ENCODE measurements at regions not wholly inside any gene's neighbourhood (a gene's known extent, or its start where the extent isn't known, plus 50 kb on each side); places are given as distances from the start of the nearest gene placed in this dataset.

DNA sequence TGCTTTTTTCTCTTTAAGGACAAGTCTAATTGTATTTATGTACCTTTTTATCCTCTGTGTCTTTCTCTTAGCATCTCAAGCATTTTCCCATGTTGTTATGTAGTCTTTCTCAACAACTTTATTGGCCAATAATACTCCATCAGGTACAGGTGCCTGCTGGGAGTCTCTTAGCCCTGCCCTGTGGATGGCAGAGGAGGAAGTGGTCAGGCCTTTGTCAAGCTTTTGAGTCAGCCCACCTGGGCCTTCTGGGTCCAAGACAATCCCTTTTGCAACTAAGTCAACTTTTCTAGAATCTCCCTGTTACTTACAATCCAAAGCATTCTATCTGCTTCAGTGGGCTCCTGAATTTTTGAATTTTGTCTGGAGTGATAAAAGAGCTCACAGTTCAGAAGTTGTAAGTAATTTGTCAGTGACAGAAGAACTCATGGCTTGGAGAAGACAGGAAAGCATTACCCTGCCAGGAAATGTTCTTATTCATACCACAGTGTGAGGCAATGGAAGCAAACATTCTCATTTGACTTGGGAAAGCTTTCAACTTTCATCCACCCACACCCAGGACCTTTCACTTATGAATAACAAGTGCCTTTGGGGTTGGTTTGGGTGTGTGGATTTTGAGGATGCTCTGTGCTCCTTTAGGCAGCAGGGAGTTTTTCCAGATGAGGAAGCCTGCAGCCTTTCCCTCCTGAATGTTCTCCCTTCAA, 200.0 kb upstream of the S1PR3 start:
- TF ChIP-seq, protein P1, sequence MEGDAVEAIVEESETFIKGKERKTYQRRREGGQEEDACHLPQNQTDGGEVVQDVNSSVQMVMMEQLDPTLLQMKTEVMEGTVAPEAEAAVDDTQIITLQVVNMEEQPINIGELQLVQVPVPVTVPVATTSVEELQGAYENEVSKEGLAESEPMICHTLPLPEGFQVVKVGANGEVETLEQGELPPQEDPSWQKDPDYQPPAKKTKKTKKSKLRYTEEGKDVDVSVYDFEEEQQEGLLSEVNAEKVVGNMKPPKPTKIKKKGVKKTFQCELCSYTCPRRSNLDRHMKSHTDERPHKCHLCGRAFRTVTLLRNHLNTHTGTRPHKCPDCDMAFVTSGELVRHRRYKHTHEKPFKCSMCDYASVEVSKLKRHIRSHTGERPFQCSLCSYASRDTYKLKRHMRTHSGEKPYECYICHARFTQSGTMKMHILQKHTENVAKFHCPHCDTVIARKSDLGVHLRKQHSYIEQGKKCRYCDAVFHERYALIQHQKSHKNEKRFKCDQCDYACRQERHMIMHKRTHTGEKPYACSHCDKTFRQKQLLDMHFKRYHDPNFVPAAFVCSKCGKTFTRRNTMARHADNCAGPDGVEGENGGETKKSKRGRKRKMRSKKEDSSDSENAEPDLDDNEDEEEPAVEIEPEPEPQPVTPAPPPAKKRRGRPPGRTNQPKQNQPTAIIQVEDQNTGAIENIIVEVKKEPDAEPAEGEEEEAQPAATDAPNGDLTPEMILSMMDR (IDR thresholded peaks at IDR 0.05) = no peak
- no peak for TF ChIP-seq POLR2A (IDR thresholded peaks at IDR 0.05)

All from body of pancreas (tissue), 4 donors.